Hepatocyte (in vitro differentiated cells): ENCODE measurements at regions not wholly inside any gene's neighbourhood (a gene's known extent, or its start where the extent isn't known, plus 50 kb on each side); places are given as distances from the start of the nearest gene placed in this dataset.

Source experiments
- EZH2 ChIP-seq: fragments of 200-600 bp; sonication (generic); IDR thresholded peaks from 2 replicates; pipeline ENCODE4 v1.6.1; 2016; ENCODE audit warnings: antibody characterized with exemption, mild to moderate bottlenecking, borderline replicate concordance
- TF ChIP-seq, protein P1 (sequence below): fragments of 200-600 bp; sonication (generic); IDR thresholded peaks from 2 replicates; pipeline ENCODE4 v1.5.1; 2016; ENCODE audit warnings: antibody characterized with exemption, mild to moderate bottlenecking; ENCODE audit not compliant: poor library complexity

DNA sequence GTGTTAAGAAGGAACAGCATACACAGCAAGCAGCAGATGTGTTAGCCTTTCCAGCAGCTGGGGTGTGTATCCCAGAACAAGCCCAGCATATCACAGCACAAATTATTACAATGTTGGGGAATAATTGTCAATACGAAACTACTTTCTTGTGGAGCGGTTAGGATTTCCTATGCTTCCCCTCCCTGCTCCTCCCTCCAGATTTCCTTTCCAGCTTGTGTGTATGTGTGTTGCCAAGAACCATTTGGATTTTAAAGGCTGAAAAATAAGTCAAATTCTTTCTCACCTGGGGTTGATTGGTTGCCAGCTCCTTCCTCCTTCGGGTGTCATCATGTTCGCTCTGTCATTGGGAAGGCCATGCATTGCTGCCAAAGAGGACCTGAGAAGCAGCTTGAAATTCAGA, 178.2 kb upstream of the FRMPD4 start:
- TF ChIP-seq, protein P1, sequence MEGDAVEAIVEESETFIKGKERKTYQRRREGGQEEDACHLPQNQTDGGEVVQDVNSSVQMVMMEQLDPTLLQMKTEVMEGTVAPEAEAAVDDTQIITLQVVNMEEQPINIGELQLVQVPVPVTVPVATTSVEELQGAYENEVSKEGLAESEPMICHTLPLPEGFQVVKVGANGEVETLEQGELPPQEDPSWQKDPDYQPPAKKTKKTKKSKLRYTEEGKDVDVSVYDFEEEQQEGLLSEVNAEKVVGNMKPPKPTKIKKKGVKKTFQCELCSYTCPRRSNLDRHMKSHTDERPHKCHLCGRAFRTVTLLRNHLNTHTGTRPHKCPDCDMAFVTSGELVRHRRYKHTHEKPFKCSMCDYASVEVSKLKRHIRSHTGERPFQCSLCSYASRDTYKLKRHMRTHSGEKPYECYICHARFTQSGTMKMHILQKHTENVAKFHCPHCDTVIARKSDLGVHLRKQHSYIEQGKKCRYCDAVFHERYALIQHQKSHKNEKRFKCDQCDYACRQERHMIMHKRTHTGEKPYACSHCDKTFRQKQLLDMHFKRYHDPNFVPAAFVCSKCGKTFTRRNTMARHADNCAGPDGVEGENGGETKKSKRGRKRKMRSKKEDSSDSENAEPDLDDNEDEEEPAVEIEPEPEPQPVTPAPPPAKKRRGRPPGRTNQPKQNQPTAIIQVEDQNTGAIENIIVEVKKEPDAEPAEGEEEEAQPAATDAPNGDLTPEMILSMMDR, result no peak
- no peak for TF ChIP-seq EZH2
